Tibial nerve (tissue), 4 donors: ENCODE measurements at regions not wholly inside any gene's neighbourhood (a gene's known extent, or its start where the extent isn't known, plus 50 kb on each side); places are given as distances from the start of the nearest gene placed in this dataset.

Experiments
- DNase-seq, 2 donors: peaks; one replicate each; pipeline ENCODE4 v3.0.0-alpha.2; 2019; ENCODE audit warnings: low spot score in 2 of 2
- H3K27ac ChIP-seq, 4 donors: fragments of 200-600 bp; sonication (generic) in 3 of 4; one replicate each; pipeline ENCODE4 v1.5.1; 2017 to 2019; ENCODE audit warnings: mild to moderate bottlenecking in 1 of 4
- H3K27me3 ChIP-seq, 2 donors: fragments of 200-600 bp; sonication (generic) in 1 of 2; one replicate each; pipeline versions ENCODE4 v1.5.1 to v1.6.0; 2017 to 2019
- H3K36me3 ChIP-seq, 3 donors: fragments of 200-600 bp; sonication (generic); one replicate each; pipeline ENCODE4 v1.5.1; 2018 to 2019
- H3K4me1 ChIP-seq, 4 donors: fragments of 200-600 bp; sonication (generic) in 3 of 4; one replicate each; pipeline ENCODE4 v1.5.1; 2017 to 2019
- H3K4me3 ChIP-seq, 4 donors: fragments of 200-600 bp; sonication (generic) in 3 of 4; one replicate each; pipeline ENCODE4 v1.5.1; 2017 to 2019; ENCODE audit warnings: mild to moderate bottlenecking in 1 of 4, moderate library complexity in 1 of 4
- H3K9me3 ChIP-seq, 4 donors: fragments of 200-600 bp; sonication (generic) in 3 of 4; one replicate each; pipeline ENCODE4 v1.5.1; 2017 to 2019
- EP300 ChIP-seq, 2 donors: sonication (generic); formaldehyde crosslinking; IDR thresholded peaks; one replicate each; pipeline ENCODE4 v1.6.1; 2017; ENCODE audit warnings: antibody characterized with exemption in 2 of 2, mild to moderate bottlenecking in 1 of 2
- POLR2A ChIP-seq, 2 donors: fragments of 450-650 bp; IDR thresholded peaks; one replicate each; pipeline ENCODE4 v1.6.1; 2017; ENCODE audit warnings: antibody characterized with exemption in 2 of 2, mild to moderate bottlenecking in 2 of 2, moderate library complexity in 2 of 2
- WGBS, 2 donors: methylation state at CpG; one replicate each; pipeline ENCODE4 v1.1.5; 2018; 5-methylcytosine and 5-hydroxymethylcytosine counted together
- TF ChIP-seq, protein P1 (sequence below), 5 experiments: fragments of 200-600 bp in 3 of 5; fragments of 450-650 bp in 2 of 5; sonication (generic) in 3 of 5; IDR thresholded peaks; one replicate each; pipeline ENCODE4 v1.5.1; 2016 to 2019; ENCODE audit warnings: antibody characterized with exemption in 5 of 5, mild to moderate bottlenecking in 3 of 5, moderate library complexity in 2 of 5

DNA sequence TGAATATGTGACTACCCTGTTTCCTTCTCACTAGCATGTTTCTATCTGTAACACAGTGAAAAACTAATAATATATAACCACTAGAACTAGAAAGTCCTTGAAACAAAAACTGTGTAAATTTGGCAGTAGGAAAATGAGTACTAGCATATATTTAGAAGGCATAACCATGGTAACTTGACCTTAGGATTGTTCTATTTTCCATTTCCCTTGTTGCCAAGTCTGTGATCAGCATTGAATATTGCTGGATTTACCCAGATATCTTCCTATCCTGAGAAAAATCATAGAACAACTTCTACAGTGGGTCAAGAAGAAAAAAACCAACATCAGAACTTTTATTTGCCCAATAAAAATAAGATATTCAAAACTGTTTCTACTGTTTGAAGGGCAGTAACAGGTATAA, 563.9 kb upstream of the NRXN1 start:
- TF ChIP-seq POLR2A (IDR thresholded peaks at IDR 0.05) (no peak), EP300 (IDR thresholded peaks at IDR 0.05) (no peak)
- TF ChIP-seq, protein P1, sequence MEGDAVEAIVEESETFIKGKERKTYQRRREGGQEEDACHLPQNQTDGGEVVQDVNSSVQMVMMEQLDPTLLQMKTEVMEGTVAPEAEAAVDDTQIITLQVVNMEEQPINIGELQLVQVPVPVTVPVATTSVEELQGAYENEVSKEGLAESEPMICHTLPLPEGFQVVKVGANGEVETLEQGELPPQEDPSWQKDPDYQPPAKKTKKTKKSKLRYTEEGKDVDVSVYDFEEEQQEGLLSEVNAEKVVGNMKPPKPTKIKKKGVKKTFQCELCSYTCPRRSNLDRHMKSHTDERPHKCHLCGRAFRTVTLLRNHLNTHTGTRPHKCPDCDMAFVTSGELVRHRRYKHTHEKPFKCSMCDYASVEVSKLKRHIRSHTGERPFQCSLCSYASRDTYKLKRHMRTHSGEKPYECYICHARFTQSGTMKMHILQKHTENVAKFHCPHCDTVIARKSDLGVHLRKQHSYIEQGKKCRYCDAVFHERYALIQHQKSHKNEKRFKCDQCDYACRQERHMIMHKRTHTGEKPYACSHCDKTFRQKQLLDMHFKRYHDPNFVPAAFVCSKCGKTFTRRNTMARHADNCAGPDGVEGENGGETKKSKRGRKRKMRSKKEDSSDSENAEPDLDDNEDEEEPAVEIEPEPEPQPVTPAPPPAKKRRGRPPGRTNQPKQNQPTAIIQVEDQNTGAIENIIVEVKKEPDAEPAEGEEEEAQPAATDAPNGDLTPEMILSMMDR (IDR thresholded peaks at IDR 0.05), result no peak
- Histone ChIP-seq H3K27ac (no peak overlapping the region), H3K36me3 (no peaks in the 10 kb centered on the region), H3K27me3 (no peaks in the 10 kb centered on the region), H3K9me3 (peaks cover 0 to 1% (median 0%) of the 10 kb centered on the region in 4 donors), H3K4me3 (no peak overlapping the region), H3K4me1 (peaks cover 0 to 2% (median 0%) of the 10 kb centered on the region in 4 donors)
- no peak for DNase-seq

DNA sequence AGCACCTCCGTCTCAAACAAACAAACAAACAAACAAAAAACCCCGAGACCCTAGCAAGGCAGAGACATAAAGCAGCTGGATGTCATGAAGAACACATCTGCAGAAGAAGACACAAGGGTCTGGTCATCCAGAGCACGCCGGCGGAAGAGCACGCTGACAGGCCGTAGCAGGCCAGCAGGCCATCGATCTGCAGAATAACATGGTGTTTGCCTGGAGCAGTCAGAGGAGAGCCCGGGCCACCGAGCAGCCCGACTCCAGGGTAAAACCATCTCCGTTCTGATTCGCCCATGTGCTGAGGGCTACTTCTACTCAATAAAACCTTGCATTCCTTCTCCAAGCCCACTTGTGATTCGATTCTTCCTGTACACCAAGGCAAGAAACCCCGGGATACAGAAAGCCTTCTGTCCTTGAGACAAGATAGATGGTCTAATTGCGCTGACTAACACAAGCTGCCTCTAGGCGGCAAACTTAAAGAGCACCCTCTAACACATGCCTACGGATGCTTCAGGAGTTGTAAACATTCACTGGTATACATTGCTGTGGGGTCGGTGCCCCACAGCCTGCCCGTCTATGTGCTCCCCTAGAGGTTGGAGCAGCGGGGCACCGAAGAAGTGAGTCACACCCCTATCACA, 549.8 kb upstream of the NRXN1 start:
- Histone ChIP-seq H3K27ac (no peak overlapping the region), H3K4me1 (no peaks in the 10 kb centered on the region), H3K4me3 (no peak overlapping the region), H3K9me3 (peaks cover 0 to 5% (median 0%) of the 10 kb centered on the region in 4 donors), H3K36me3 (no peaks in the 10 kb centered on the region), H3K27me3 (no peaks in the 10 kb centered on the region)
- TF ChIP-seq EP300 (IDR thresholded peaks at IDR 0.05), result no peak
- TF ChIP-seq POLR2A (IDR thresholded peaks at IDR 0.05), result no peak
- TF ChIP-seq, protein P1 (IDR thresholded peaks at IDR 0.05), result no peak
- DNase-seq, result no peak
- WGBS, 2 donors, result 92 to 94% methylated on average over 22 of the region's 22 CpGs

DNA sequence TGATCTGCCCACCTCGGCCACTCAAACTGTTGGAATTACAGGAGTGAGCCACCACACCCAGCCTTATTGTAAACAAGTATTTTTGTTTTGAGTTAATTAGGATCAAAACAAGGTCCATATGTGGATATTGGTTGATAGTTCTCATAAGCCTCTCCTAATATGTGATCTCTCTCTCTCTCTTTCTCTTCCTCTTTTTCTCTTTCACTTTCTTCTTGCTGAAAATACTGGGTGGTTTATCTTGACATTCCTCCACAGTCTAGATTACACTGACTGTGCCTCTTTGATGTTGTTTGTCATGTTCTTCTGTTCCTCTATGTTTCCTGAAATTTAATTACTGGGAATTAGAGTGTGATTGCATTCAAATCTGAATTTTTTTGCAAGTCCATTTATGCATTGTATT, 547.5 kb upstream of the NRXN1 start:
- DNase-seq, result no peak
- TF ChIP-seq EP300 (IDR thresholded peaks at IDR 0.05) (no peak), POLR2A (IDR thresholded peaks at IDR 0.05) (no peak)
- TF ChIP-seq, protein P1 (IDR thresholded peaks at IDR 0.05), result no peak
- peaks cover 0 to 5% (median 0%) of the 10 kb centered on the region in 4 donors for H3K9me3 ChIP-seq
- H3K4me3 ChIP-seq, result no peak overlapping the region
- 95 to 100% methylated on average over 1 of the region's 1 CpG for WGBS, 2 donors
- no peak overlapping the region for H3K27ac ChIP-seq
- no peaks in the 10 kb centered on the region for H3K27me3 ChIP-seq
- H3K36me3 ChIP-seq, result no peaks in the 10 kb centered on the region
- H3K4me1 ChIP-seq, result no peaks in the 10 kb centered on the region

DNA sequence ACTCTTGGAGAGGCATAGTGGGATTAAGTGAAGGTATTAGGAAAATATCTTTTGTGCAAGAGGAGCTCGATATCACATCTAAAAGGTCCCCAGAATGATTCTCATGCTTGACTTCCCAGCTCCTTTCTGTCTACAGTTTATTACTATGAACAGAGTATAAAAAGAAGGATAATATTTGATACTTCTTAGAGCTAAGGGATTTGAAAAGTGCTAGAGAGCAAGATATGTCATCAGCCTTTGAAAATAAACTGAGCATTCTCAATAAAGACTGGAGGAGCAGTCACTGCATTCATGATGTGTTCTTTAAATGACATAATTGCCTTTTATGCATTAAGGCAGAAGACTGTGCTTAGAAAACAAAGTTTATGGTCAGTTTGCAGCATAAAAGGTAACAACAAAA, 543.2 kb upstream of the NRXN1 start:
- Histone ChIP-seq H3K27ac (no peak overlapping the region), H3K4me3 (no peak overlapping the region), H3K27me3 (no peaks in the 10 kb centered on the region), H3K4me1 (no peaks in the 10 kb centered on the region), H3K36me3 (no peaks in the 10 kb centered on the region), H3K9me3 (no peaks in the 10 kb centered on the region)
- 81% methylated on average over 1 of the region's 1 CpG for WGBS, 2 donors
- TF ChIP-seq, protein P1 (IDR thresholded peaks at IDR 0.05), result no peak
- no peak for DNase-seq

DNA sequence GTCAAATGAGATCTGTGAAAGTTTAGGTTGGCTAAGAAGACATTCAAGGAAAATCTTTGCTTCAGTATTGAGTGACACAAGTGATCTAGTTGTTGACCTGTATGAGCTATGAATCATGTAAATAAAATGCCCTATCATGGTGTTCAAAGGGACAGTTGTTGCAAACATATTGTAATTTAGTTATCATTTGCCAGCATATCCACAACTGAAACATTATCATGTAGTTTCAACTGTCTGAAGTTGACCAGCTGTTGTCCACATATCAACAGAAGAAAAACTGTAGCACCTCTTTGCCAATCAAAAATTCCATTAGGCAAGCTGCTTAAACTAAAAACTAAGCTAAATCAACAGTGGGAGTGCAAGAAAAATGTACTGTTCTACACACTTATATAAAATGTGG, 527.1 kb upstream of the NRXN1 start:
- TF ChIP-seq POLR2A (IDR thresholded peaks at IDR 0.05), result no peak
- no peak for TF ChIP-seq EP300 (IDR thresholded peaks at IDR 0.05)
- TF ChIP-seq, protein P1 (IDR thresholded peaks at IDR 0.05), result no peak
- Histone ChIP-seq H3K4me3 (no peak overlapping the region), H3K27me3 (no peaks in the 10 kb centered on the region), H3K27ac (no peak overlapping the region), H3K36me3 (no peaks in the 10 kb centered on the region), H3K4me1 (no peaks in the 10 kb centered on the region), H3K9me3 (peaks cover 0 to 3% (median 0%) of the 10 kb centered on the region in 4 donors)
- no peak for DNase-seq
